ENCODE measurements at regions not wholly inside any gene's neighbourhood (a gene's known extent, or its start where the extent isn't known, plus 50 kb on each side); places are given as distances from the start of the nearest gene placed in this dataset.

- TF ChIP-seq CTCF (IDR thresholded peaks at IDR 0.05) = no peak
- Mint-ChIP-seq H3K4me1 (ENCODE audit: low read depth) (no peaks in the 10 kb centered on the region), H3K36me3 (ENCODE audit: low read depth) (no peaks in the 10 kb centered on the region), H3K27me3 (ENCODE audit: low read depth) (no peaks in the 10 kb centered on the region), H3K4me3 (ENCODE audit: unreplicated experiment) (no peak overlapping the region), H3K27ac (ENCODE audit: unreplicated experiment) (no peak overlapping the region), H3K9me3 (ENCODE audit: low read depth) (peaks cover 3% of the 10 kb centered on the region)
- DNase-seq (ENCODE audit: low spot score) = no peak
Observed at GRCh38 chr17:52390422-52390821, 231.9 kb upstream of the CA10 start.

GRCh38 chr17:52389632-52390031 is 231.1 kb upstream of the CA10 start:
- Mint-ChIP-seq H3K27ac (ENCODE audit: unreplicated experiment) (no peak overlapping the region), H3K27me3 (ENCODE audit: low read depth) (no peaks in the 10 kb centered on the region), H3K4me1 (ENCODE audit: low read depth) (no peaks in the 10 kb centered on the region), H3K36me3 (ENCODE audit: low read depth) (no peaks in the 10 kb centered on the region), H3K9me3 (ENCODE audit: low read depth) (peaks cover 3% of the 10 kb centered on the region), H3K4me3 (ENCODE audit: unreplicated experiment) (no peak overlapping the region)
- TF ChIP-seq CTCF (IDR thresholded peaks at IDR 0.05) = no peak
- DNase-seq (ENCODE audit: low spot score) = no peak

- no peak for DNase-seq (ENCODE audit: low spot score)
- no peak overlapping the region for H3K27ac Mint-ChIP-seq (ENCODE audit: unreplicated experiment)
- H3K4me1 Mint-ChIP-seq (ENCODE audit: low read depth) = no peaks in the 10 kb centered on the region
- H3K4me3 Mint-ChIP-seq (ENCODE audit: unreplicated experiment) = no peak overlapping the region
- no peaks in the 10 kb centered on the region for H3K27me3 Mint-ChIP-seq (ENCODE audit: low read depth)
- peaks cover 3% of the 10 kb centered on the region for H3K9me3 Mint-ChIP-seq (ENCODE audit: low read depth)
- H3K36me3 Mint-ChIP-seq (ENCODE audit: low read depth) = no peaks in the 10 kb centered on the region
- no peak for TF ChIP-seq CTCF (IDR thresholded peaks at IDR 0.05)
Observed at GRCh38 chr17:52388941-52389340, 230.4 kb upstream of the CA10 start.

GRCh38 chr17:52384695-52385094 is 226.2 kb upstream of the CA10 start:
- no peak overlapping the region for H3K4me3 Mint-ChIP-seq (ENCODE audit: unreplicated experiment)
- no peak for TF ChIP-seq CTCF (IDR thresholded peaks at IDR 0.05)
- no peaks in the 10 kb centered on the region for H3K4me1 Mint-ChIP-seq (ENCODE audit: low read depth)

GRCh38 chr17:52383493-52384100 is 225.1 kb upstream of the CA10 start:
- Mint-ChIP-seq H3K27me3 (ENCODE audit: low read depth) (no peaks in the 10 kb centered on the region), H3K27ac (ENCODE audit: unreplicated experiment) (no peak overlapping the region), H3K36me3 (ENCODE audit: low read depth) (no peaks in the 10 kb centered on the region), H3K4me3 (ENCODE audit: unreplicated experiment) (no peak overlapping the region), H3K4me1 (ENCODE audit: low read depth) (no peaks in the 10 kb centered on the region), H3K9me3 (ENCODE audit: low read depth) (peaks cover 3% of the 10 kb centered on the region)
- TF ChIP-seq CTCF (IDR thresholded peaks at IDR 0.05) = peak; percentile 85
- DNase-seq (ENCODE audit: low spot score) = no peak

More at GRCh38 chr17:52384695-52385094, 226.2 kb upstream of the CA10 start:
- H3K9me3 Mint-ChIP-seq (ENCODE audit: low read depth) = peaks cover 3% of the 10 kb centered on the region
- H3K27me3 Mint-ChIP-seq (ENCODE audit: low read depth) = no peaks in the 10 kb centered on the region
- no peak for DNase-seq (ENCODE audit: low spot score)
- H3K36me3 Mint-ChIP-seq (ENCODE audit: low read depth) = no peaks in the 10 kb centered on the region
- no peak overlapping the region for H3K27ac Mint-ChIP-seq (ENCODE audit: unreplicated experiment)

Measured in chondrocyte (in vitro differentiated cells).